ENCODE measurements at regions not wholly inside any gene's neighbourhood (a gene's known extent, or its start where the extent isn't known, plus 50 kb on each side); places are given as distances from the start of the nearest gene placed in this dataset.

- TF ChIP-seq CTCF (IDR thresholded peaks at IDR 0.05), result no peak
- ATAC-seq (ENCODE audit: low FRiP score) (peak; percentile 14), DNase-seq (ENCODE audit: low spot score) (no peak)
Measured at GRCh38 chr3:70861234-70861633, 548.8 kb upstream of the MDFIC2 start.

GRCh38 chr3:70857916-70858315 is 545.5 kb upstream of the MDFIC2 start:
- TF ChIP-seq CTCF (IDR thresholded peaks at IDR 0.05), result no peak
- ATAC-seq (ENCODE audit: low FRiP score), result no peak
- DNase-seq (ENCODE audit: low spot score), result no peak

- no peak for DNase-seq (ENCODE audit: low spot score)
- no peak for TF ChIP-seq CTCF (IDR thresholded peaks at IDR 0.05)
- ATAC-seq (ENCODE audit: low FRiP score), result no peak
Measured at GRCh38 chr3:70856414-70857162, 544.1 kb upstream of the MDFIC2 start.

- DNase-seq (ENCODE audit: low spot score) (no peak), ATAC-seq (ENCODE audit: low FRiP score) (no peak)
- TF ChIP-seq CTCF (IDR thresholded peaks at IDR 0.05), result no peak
Measured at GRCh38 chr3:70855149-70855548, 542.7 kb upstream of the MDFIC2 start.

- no peak for ATAC-seq (ENCODE audit: low FRiP score)
- no peak for TF ChIP-seq CTCF (IDR thresholded peaks at IDR 0.05)
- no peak for DNase-seq (ENCODE audit: low spot score)
Measured at GRCh38 chr3:70854108-70854507, 541.7 kb upstream of the MDFIC2 start.

GRCh38 chr3:70853161-70853944 is 540.9 kb upstream of the MDFIC2 start:
- TF ChIP-seq CTCF (IDR thresholded peaks at IDR 0.05), result no peak
- ATAC-seq (ENCODE audit: low FRiP score) (no peak), DNase-seq (ENCODE audit: low spot score) (no peak)

Measured in omental fat pad (tissue), 3 donors.